ENCODE measurements at regions not wholly inside any gene's neighbourhood (a gene's known extent, or its start where the extent isn't known, plus 50 kb on each side); places are given as distances from the start of the nearest gene placed in this dataset.
"Not testable (repeated sequence)": the region's sequence is repeated elsewhere in the genome, so short reads cannot be mapped to it uniquely, and the experiment has no call there.

DNA sequence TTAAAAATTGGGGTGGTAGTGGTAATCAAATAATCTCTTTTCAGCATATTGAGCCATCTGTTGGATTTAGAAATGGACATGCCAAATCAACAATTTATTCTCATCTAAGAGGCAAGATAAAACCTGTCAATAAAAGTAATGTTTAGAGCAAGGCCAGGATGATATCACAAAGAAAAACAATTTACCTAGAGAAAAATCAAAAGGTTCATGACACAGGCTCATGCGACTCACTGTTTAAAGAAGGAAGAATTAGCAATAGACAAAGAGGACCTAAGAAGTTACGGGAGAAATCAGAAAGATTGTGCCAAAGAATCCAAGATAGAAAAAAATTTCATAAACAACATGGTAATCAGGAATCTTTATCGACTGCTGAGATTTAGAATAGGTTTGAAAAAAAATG is 868.5 kb upstream of the GBE1 start:
- Histone ChIP-seq H3K4me1 (no peaks in the 10 kb centered on the region), H3K27me3 (no peaks in the 10 kb centered on the region)
- no peak for ATAC-seq

GRCh38 chr3:82628385-82629014 is 867.1 kb upstream of the GBE1 start:
- no peak for TF ChIP-seq CTCF (IDR thresholded peaks at IDR 0.05)

More for the DNA sequence above, 868.5 kb upstream of the GBE1 start:
- H3K4me3 ChIP-seq, result no peak overlapping the region
- intact Hi-C loops (cut with DNase I), result no loop called here
- DNase-seq, result no peak
- no peaks in the 10 kb centered on the region for H3K9me3 ChIP-seq
- no peak overlapping the region for H3K27ac ChIP-seq
- TF ChIP-seq CTCF (IDR thresholded peaks at IDR 0.05), result no peak
- no peaks in the 10 kb centered on the region for H3K36me3 ChIP-seq

GRCh38 chr3:82627733-82628132 is 866.3 kb upstream of the GBE1 start:
- Histone ChIP-seq H3K36me3 (no peaks in the 10 kb centered on the region), H3K4me3 (no peak overlapping the region), H3K9me3 (no peaks in the 10 kb centered on the region), H3K27ac (no peak overlapping the region), H3K27me3 (no peaks in the 10 kb centered on the region), H3K4me1 (no peaks in the 10 kb centered on the region)
- intact Hi-C loops (cut with DNase I), result no loop called here
- no peak for ATAC-seq
- TF ChIP-seq CTCF (IDR thresholded peaks at IDR 0.05), result no peak
- DNase-seq, result no peak

More at GRCh38 chr3:82628385-82629014, 867.1 kb upstream of the GBE1 start:
- DNase-seq (no peak), ATAC-seq (no peak)
- H3K36me3 ChIP-seq, result no peaks in the 10 kb centered on the region
- no peak overlapping the region for H3K27ac ChIP-seq
- intact Hi-C loops (cut with DNase I), result no loop called here
- H3K9me3 ChIP-seq, result no peaks in the 10 kb centered on the region
- no peaks in the 10 kb centered on the region for H3K27me3 ChIP-seq
- no peak overlapping the region for H3K4me3 ChIP-seq
- H3K4me1 ChIP-seq, result no peaks in the 10 kb centered on the region

DNA sequence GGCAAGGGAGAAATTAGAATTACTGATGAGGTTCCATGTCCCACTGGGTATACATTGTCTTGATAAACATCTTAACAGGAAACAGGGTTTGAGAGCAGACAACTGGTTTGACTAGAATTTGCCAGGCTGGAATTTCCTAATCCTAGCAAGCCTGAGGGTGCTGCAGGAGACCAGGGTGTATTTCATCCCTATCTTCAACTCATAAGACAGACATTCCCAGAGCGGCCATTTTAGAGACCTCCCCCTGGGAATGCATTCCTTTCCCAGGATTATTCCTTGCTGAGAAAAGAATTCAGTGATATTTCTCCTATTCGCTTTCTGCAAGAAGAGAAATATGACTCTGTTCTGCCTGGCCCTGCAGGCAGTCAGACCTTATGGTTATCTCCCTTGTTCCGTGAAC is 859.3 kb upstream of the GBE1 start:
- H3K27me3 ChIP-seq; H3K4me3 ChIP-seq; DNase-seq; H3K27ac ChIP-seq; H3K9me3 ChIP-seq; H3K36me3 ChIP-seq; ATAC-seq; H3K4me1 ChIP-seq; intact Hi-C loops (cut with DNase I): not testable (repeated sequence)

DNA sequence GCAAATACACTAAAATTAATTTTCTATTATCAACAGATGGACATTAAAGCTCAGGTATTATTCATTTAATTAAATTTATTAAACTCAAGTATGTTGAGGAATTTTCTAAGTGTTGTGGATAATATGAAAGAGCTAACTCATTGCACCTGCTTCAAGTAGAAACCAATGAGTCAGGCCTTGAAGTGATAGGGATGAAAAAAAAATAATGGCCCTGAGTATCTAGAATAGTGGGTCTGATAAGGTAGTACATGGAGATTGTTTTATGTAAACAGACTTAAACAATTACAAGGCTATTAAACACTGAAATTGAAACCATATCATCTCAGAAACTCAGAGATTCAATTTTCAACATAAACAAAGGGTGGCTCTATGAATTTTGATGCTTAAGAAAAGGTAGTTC is 857.1 kb upstream of the GBE1 start:
- Histone ChIP-seq H3K27me3 (no peaks in the 10 kb centered on the region), H3K36me3 (no peaks in the 10 kb centered on the region), H3K27ac (no peak overlapping the region), H3K4me1 (no peaks in the 10 kb centered on the region), H3K4me3 (no peak overlapping the region), H3K9me3 (no peaks in the 10 kb centered on the region)
- no peak for DNase-seq
- no peak for ATAC-seq
- TF ChIP-seq CTCF (IDR thresholded peaks at IDR 0.05), result no peak
- intact Hi-C loops (cut with DNase I), result no loop called here

DNA sequence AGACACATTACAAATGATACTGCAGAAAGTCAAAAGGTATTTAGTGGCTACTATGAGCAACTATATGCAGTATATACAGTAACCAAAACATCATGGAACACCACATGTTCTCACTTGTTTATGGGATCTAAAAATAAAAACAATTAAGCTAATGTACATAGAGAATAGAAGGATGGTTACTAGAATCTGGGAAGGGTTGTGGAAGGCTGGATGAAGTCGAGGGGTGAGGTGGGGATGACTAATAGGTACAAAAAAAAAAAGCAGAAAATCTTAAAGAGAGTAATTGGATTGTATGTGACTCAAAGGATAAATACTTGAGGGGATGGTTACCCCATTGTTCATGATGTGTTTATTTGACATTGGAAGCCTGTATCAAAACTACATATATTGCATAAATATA is 848.8 kb upstream of the GBE1 start:
- TF ChIP-seq CTCF (IDR thresholded peaks at IDR 0.05), result no peak
- Histone ChIP-seq H3K4me3 (no peak overlapping the region), H3K9me3 (no peaks in the 10 kb centered on the region), H3K27ac (no peak overlapping the region), H3K4me1 (no peaks in the 10 kb centered on the region), H3K36me3 (no peaks in the 10 kb centered on the region), H3K27me3 (no peaks in the 10 kb centered on the region)
- DNase-seq (no peak), ATAC-seq (no peak)
- intact Hi-C loops (cut with DNase I), result no loop called here
